Hepatocyte (in vitro differentiated cells): ENCODE measurements at regions not wholly inside any gene's neighbourhood (a gene's known extent, or its start where the extent isn't known, plus 50 kb on each side); places are given as distances from the start of the nearest gene placed in this dataset.
A peak's percentile ranks its signal among the peaks of the same experiment; 100 is the strongest.
"Not testable (repeated sequence)": the region's sequence is repeated elsewhere in the genome, so short reads cannot be mapped to it uniquely, and the experiment has no call there.

Experiments
- DNase-seq: peaks from one replicate; pipeline ENCODE4 v3.0.0-alpha.2; 2016; ENCODE audit warnings: low spot score
- H2AFZ ChIP-seq: fragments of 200-600 bp; sonication (generic); 2 replicates; pipeline ENCODE4 v1.6.0; 2016; ENCODE audit warnings: antibody characterized with exemption, mild to moderate bottlenecking
- H3K27ac ChIP-seq: fragments of 200-600 bp; sonication (generic); 2 replicates; pipeline ENCODE4 v1.5.1; 2016; ENCODE audit warnings: mild to moderate bottlenecking
- H3K27me3 ChIP-seq: fragments of 200-600 bp; sonication (generic); 2 replicates; pipeline ENCODE4 v1.6.1; 2016
- H3K36me3 ChIP-seq: fragments of 200-600 bp; sonication (generic); replicated peaks from 2 replicates; pipeline ENCODE4 v1.5.1; 2016; ENCODE audit warnings: low read depth; ENCODE audit not compliant: insufficient read depth
- H3K4me1 ChIP-seq: fragments of 200-600 bp; sonication (generic); 2 replicates; pipeline ENCODE4 v1.5.1; 2016; ENCODE audit warnings: mild to moderate bottlenecking, moderate library complexity; ENCODE audit not compliant: insufficient read depth
- H3K4me2 ChIP-seq: fragments of 200-600 bp; sonication (generic); 2 replicates; pipeline ENCODE4 v1.6.0; 2016
- H3K4me3 ChIP-seq: fragments of 200-600 bp; sonication (generic); 2 replicates; pipeline ENCODE4 v1.5.1; 2016; ENCODE audit warnings: mild to moderate bottlenecking
- H3K79me2 ChIP-seq: fragments of 200-600 bp; sonication (generic); 2 replicates; pipeline ENCODE4 v1.6.0; 2017; ENCODE audit warnings: mild to moderate bottlenecking
- H3K9me2 ChIP-seq: fragments of 200-600 bp; sonication (generic); replicated peaks from 2 replicates; pipeline ENCODE4 v1.6.0; 2017; ENCODE audit warnings: mild to moderate bottlenecking; ENCODE audit not compliant: insufficient read depth
- H3K9me3 ChIP-seq: fragments of 200-600 bp; sonication (generic); 2 replicates; pipeline ENCODE4 v1.5.1; 2016; ENCODE audit warnings: low read depth, mild to moderate bottlenecking
- H4K20me1 ChIP-seq: fragments of 200-600 bp; sonication (generic); 2 replicates; pipeline ENCODE4 v1.6.0; 2016; ENCODE audit warnings: mild to moderate bottlenecking; ENCODE audit not compliant: insufficient read depth, poor library complexity, severe bottlenecking
- CTCF ChIP-seq: fragments of 200-600 bp; sonication (generic); IDR thresholded peaks from 2 replicates; pipeline ENCODE4 v1.5.1; 2016; ENCODE audit warnings: antibody characterized with exemption, mild to moderate bottlenecking; ENCODE audit not compliant: poor library complexity
- EZH2 ChIP-seq: fragments of 200-600 bp; sonication (generic); IDR thresholded peaks from 2 replicates; pipeline ENCODE4 v1.6.1; 2016; ENCODE audit warnings: antibody characterized with exemption, mild to moderate bottlenecking, borderline replicate concordance
- EZH2phosphoT487 ChIP-seq: fragments of 200-600 bp; sonication (generic); IDR thresholded peaks from one replicate; pipeline ENCODE4 v1.6.1; 2018; ENCODE audit warnings: antibody characterized with exemption, mild to moderate bottlenecking, low read depth, moderate library complexity; ENCODE audit not compliant: unreplicated experiment, severe bottlenecking
- WGBS: methylation state at CpG from one replicate; pipeline ENCODE4 v1.1.6; 2016; ENCODE audit warnings: low lambda C conversion rate; ENCODE audit errors: missing lambda C conversion rate; 5-methylcytosine and 5-hydroxymethylcytosine counted together

- H2AFZ ChIP-seq, result no peak overlapping the region
- no peaks in the 10 kb centered on the region for H4K20me1 ChIP-seq
- H3K9me2 ChIP-seq, result no peaks in the 10 kb centered on the region
- no peaks in the 10 kb centered on the region for H3K36me3 ChIP-seq
- H3K27me3 ChIP-seq, result no peaks in the 10 kb centered on the region
- peaks cover 4% of the 10 kb centered on the region for H3K79me2 ChIP-seq
- no peak for DNase-seq
- H3K27ac ChIP-seq, result no peak overlapping the region
- H3K9me3 ChIP-seq, result no peaks in the 10 kb centered on the region
- H3K4me2 ChIP-seq, result no peak overlapping the region
- whole genome bisulfite sequencing, result 54% methylated on average over 9 of the region's 9 CpGs
- TF ChIP-seq CTCF (no peak), EZH2 (no peak), EZH2phosphoT487 (no peak)
- no peaks in the 10 kb centered on the region for H3K4me1 ChIP-seq
- no peak overlapping the region for H3K4me3 ChIP-seq
Measured at GRCh38 chr17:68097161-68097805, 61.7 kb downstream of the KPNA2 start.

GRCh38 chr17:68099341-68099753 is 63.8 kb downstream of the KPNA2 start:
- WGBS, result 98% methylated on average over 28 of the region's 29 CpGs
- not testable (repeated sequence) for H3K4me2 ChIP-seq

GRCh38 chr17:68100000-68100641 is 64.6 kb downstream of the KPNA2 start:
- Histone ChIP-seq H3K36me3 (no peaks in the 10 kb centered on the region), H3K79me2 (peaks cover 31% of the 10 kb centered on the region), H3K4me3 (no peak overlapping the region), H4K20me1 (peaks cover 5% of the 10 kb centered on the region), H2AFZ (no peak overlapping the region), H3K9me3 (no peaks in the 10 kb centered on the region), H3K9me2 (no peaks in the 10 kb centered on the region), H3K27ac (no peak overlapping the region), H3K27me3 (no peaks in the 10 kb centered on the region), H3K4me1 (peaks cover 13% of the 10 kb centered on the region), H3K4me2 (no peak overlapping the region)
- WGBS, result 93% methylated on average over 17 of the region's 17 CpGs
- no peak for DNase-seq
- no peak for TF ChIP-seq EZH2phosphoT487
- no peak for TF ChIP-seq CTCF
- no peak for TF ChIP-seq EZH2

More at GRCh38 chr17:68099341-68099753, 63.8 kb downstream of the KPNA2 start:
- not testable (repeated sequence) for H2AFZ ChIP-seq, H3K27me3 ChIP-seq, H4K20me1 ChIP-seq, H3K27ac ChIP-seq, H3K9me2 ChIP-seq, DNase-seq, H3K4me3 ChIP-seq, H3K36me3 ChIP-seq, H3K9me3 ChIP-seq, H3K4me1 ChIP-seq
- peaks cover 23% of the 10 kb centered on the region for H3K79me2 ChIP-seq

DNA sequence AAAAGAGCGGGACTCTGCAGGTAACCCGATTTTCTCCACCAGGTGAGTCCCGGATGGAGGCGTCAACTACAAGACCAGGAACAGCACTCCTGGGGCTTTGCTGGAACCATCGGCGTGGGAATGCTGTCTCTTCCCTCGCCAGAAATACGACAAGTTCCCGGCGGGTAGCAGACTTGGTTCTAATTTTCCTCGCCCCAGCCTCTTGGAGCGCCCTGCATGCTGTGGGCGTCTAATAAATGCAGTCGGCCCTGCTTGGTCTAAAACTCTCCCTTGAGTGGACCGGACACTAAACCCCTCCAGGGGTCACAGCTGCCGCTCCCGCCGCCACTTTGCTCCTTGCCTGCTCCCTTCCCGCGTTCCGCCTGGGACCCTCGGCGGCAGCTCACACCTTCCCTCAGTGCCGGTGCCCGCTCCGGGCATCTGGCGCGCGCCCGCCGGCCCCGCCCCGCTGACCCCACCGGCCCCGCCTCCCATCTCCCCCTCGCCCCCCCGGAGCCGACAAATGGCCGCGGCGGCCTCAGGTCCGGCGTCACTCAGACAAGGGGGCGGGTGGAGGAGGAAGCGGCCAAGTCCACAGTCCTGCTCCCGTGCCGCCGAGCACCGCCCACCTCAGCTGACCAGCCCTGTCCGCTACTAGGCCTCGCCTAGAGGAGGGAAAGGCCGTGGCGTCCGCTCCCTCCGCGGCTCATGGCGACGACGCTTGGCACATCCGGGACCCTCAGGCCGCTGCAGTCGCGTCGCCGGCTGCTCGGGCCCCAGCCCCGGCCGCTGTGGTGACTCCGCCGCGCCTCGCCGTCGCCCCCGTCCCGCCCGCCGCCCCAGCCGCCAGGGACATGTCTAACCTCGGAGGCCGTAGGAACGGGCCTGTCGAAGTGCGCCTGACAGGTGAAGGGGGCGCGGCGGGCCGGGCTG is 65.8 kb downstream of the KPNA2 start:
- H3K9me2 ChIP-seq, result no peaks in the 10 kb centered on the region
- H4K20me1 ChIP-seq, result peaks cover 12% of the 10 kb centered on the region
- H3K27me3 ChIP-seq, result no peaks in the 10 kb centered on the region
- H3K9me3 ChIP-seq, result no peaks in the 10 kb centered on the region
- H3K27ac ChIP-seq, result peak overlapping the region; percentile 95
- peaks cover 43% of the 10 kb centered on the region for H3K79me2 ChIP-seq
- H3K4me1 ChIP-seq, result peaks cover 13% of the 10 kb centered on the region
- TF ChIP-seq EZH2phosphoT487, result no peak
- TF ChIP-seq CTCF, result no peak
- TF ChIP-seq EZH2, result no peak
- no peaks in the 10 kb centered on the region for H3K36me3 ChIP-seq
- H2AFZ ChIP-seq, result peak overlapping the region; percentile 87
- WGBS, result 9% methylated on average over 55 of the region's 88 CpGs
- peak overlapping the region; percentile 50 for H3K4me3 ChIP-seq
- H3K4me2 ChIP-seq, result peak overlapping the region; percentile 95
- peak; percentile 96 for DNase-seq
